D721Med (cell line): ENCODE measurements at regions not wholly inside any gene's neighbourhood (a gene's known extent, or its start where the extent isn't known, plus 50 kb on each side); places are given as distances from the start of the nearest gene placed in this dataset.
"Not testable (repeated sequence)": the region's sequence is repeated elsewhere in the genome, so short reads cannot be mapped to it uniquely, and the experiment has no call there.

Experiments used
- DNase-seq: peaks from one replicate; pipeline ENCODE4 v3.0.0; 2011; ENCODE audit warnings: low spot score; ENCODE audit not compliant: insufficient read length
- FAIRE-seq: peaks from 2 replicates; lab custom pipeline; 2011; peaks lifted over from hg19 to GRCh38; lab: Jason Lieb, UNC
- CTCF ChIP-seq: IDR thresholded peaks from 2 replicates; pipeline ENCODE4 v1.5.1; 2012; ENCODE audit warnings: mild to moderate bottlenecking, control low read depth; ENCODE audit not compliant: insufficient read depth; ENCODE audit errors: missing control alignments

- DNase-seq (no peak), FAIRE-seq (no peak)
These were observed 68.3 kb upstream of the RHOU start for GRCh38 chr1:228666686-228667623.

GRCh38 chr1:228668553-228669241 is 66.6 kb upstream of the RHOU start:
- DNase-seq = no peak
- FAIRE-seq = no peak
- no peak for TF ChIP-seq CTCF

More at GRCh38 chr1:228666686-228667623, 68.3 kb upstream of the RHOU start:
- TF ChIP-seq CTCF = no peak

GRCh38 chr1:228669242-228669585 is 66.1 kb upstream of the RHOU start:
- FAIRE-seq = no peak
- TF ChIP-seq CTCF = no peak
- DNase-seq = no peak

- not testable (repeated sequence) for FAIRE-seq, DNase-seq
These were observed 54.2 kb upstream of the RHOU start for GRCh38 chr1:228681076-228681565.

GRCh38 chr1:228683428-228683827 is 51.9 kb upstream of the RHOU start:
- TF ChIP-seq CTCF = no peak
- FAIRE-seq (no peak), DNase-seq (no peak)

GRCh38 chr1:228684607-228685006 is 50.7 kb upstream of the RHOU start:
- no peak for TF ChIP-seq CTCF
- FAIRE-seq (no peak), DNase-seq (no peak)

GRCh38 chr1:228685081-228685660 is 50.1 kb upstream of the RHOU start:
- no peak for TF ChIP-seq CTCF
- FAIRE-seq (no peak), DNase-seq (no peak)
